NCI-H2196 (cell line): ENCODE measurements at regions not wholly inside any gene's neighbourhood (a gene's known extent, or its start where the extent isn't known, plus 50 kb on each side); places are given as distances from the start of the nearest gene placed in this dataset.
"Not testable (repeated sequence)": the region's sequence is repeated elsewhere in the genome, so short reads cannot be mapped to it uniquely, and the experiment has no call there.

Source experiments
- DNase-seq: peaks from one replicate; lab custom pipeline; 2025; ENCODE audit not compliant: unreplicated experiment; lab: John Stamatoyannopoulos, UW

- no peak for DNase-seq
Observed at GRCh38 chr7:69295977-69296376, 302.3 kb upstream of the AUTS2 start.

GRCh38 chr7:69301253-69301652 is 297.0 kb upstream of the AUTS2 start:
- DNase-seq = no peak

DNA sequence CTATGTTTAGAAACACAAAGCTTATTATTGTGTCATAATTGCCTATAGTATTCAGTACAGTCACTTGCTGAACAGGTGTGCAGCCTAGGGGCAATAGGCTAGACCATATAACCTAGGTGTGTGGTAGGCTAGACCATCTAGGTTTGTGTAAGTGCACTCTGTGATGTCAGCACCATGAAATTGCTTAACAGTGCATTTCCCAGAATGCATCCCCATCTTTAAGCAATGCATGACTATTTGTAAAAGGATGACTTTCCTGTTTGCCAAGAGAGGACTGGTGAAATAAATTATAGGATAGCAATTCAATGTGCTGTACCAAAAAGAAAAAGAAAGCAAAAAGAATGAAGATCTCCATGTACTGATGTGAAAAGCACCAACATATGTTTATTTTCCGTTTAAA is 288.7 kb upstream of the AUTS2 start:
- no peak for DNase-seq

- no peak for DNase-seq
Observed at GRCh38 chr7:69311489-69311888, 286.8 kb upstream of the AUTS2 start.

GRCh38 chr7:69313852-69314251 is 284.4 kb upstream of the AUTS2 start:
- DNase-seq = not testable (repeated sequence)

DNA sequence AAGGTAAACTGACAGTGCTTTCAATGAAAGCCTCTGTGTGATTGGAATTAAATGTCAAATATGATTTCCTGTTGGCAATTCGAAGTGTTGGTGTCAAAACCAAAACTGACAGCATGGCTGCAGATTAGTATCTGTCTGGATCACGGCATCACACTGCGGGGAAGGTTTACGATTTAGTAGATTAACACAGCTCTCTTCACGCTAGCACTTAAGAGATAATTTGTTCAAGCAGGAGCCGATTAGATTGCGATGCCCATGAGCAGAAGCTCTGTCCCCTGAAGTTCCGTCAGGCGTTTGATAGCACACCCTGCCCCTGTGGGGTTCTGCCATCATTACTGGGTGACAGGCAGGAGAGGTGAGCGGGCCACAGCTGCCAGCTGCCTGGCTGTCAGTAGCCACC is 279.5 kb upstream of the AUTS2 start:
- no peak for DNase-seq

- no peak for DNase-seq
Observed at GRCh38 chr7:69328516-69328915, 269.8 kb upstream of the AUTS2 start.

- DNase-seq = no peak
Observed at GRCh38 chr7:69334701-69335100, 263.6 kb upstream of the AUTS2 start.

DNA sequence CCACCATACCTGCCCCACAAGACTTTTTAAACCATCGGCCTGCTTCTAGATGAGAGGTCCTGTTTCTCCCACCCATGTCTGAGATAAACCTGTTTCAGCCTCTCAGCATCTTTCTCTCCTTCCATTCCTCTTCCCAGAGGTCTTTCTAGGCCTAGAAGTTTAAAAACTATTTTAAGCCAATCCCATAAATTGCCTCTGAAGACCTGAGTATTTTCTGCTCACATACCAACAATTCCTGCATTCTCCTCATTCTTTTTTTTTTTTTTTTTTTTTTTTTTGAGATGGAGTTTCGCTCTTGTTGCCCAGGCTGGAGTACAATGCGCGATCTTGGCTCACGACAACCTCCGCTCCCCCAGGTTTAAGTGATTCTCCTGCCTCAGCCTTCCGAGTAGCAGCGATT is 262.9 kb upstream of the AUTS2 start:
- DNase-seq = no peak

- no peak for DNase-seq
Observed at GRCh38 chr7:69336976-69337375, 261.3 kb upstream of the AUTS2 start.

DNA sequence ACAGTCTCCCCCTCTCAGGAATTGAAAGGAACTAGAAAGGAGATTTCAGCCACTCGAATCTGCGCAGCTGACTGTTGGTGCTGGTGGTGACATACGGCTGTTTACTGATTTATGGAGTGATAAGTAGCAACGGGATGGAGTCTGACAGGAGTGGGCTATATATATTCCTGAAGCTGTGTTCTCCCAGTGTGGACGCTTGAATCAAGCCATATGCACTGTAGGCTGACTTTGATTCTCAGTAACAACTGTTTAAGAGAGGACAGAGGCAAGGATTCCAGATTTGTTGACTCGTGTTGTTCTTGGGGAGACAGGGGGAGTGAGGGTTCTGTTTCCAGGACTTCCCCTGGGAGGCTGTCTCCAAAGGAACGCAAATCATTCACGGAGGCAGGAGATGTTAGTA is 260.1 kb upstream of the AUTS2 start:
- no peak for DNase-seq

DNA sequence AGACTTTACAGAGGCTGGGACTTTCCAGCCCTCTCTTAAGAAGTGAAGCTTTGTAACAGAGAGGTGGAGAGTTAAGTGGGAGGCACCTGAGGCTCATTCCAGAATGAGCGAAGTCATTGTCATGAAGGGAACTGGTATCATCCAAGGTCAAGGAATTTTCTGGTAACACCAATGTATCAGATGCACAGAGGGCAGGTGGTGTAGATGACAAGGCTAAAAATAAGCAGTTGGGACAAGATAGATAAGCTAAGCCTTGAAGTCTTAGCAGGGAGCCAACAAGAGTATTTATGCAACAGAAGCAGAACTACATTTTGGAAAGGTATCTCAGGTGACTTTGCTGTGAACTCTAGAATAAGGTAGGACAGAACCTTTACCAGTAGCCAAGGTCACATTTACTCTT is 257.0 kb upstream of the AUTS2 start:
- no peak for DNase-seq

GRCh38 chr7:69342154-69342884 is 256.0 kb upstream of the AUTS2 start:
- DNase-seq = no peak

DNA sequence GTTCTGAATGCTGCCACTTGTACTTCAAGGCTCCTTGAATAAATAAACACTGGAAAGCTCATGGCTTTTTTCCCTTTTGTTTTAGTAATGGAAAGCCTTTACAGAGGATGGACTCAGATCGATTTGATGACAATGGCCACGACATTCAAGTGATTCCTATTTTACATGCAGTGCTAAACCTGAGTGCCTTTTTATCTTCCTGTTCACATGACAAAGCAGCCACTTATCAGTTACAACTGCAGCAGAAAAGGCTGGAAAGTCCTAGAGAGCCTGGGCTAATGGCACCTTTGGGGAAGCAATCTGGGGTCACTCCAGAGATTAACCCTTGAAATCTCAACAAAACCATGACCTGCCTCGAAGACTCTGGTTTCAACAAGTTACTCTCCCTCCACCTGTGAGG is 249.0 kb upstream of the AUTS2 start:
- no peak for DNase-seq

DNA sequence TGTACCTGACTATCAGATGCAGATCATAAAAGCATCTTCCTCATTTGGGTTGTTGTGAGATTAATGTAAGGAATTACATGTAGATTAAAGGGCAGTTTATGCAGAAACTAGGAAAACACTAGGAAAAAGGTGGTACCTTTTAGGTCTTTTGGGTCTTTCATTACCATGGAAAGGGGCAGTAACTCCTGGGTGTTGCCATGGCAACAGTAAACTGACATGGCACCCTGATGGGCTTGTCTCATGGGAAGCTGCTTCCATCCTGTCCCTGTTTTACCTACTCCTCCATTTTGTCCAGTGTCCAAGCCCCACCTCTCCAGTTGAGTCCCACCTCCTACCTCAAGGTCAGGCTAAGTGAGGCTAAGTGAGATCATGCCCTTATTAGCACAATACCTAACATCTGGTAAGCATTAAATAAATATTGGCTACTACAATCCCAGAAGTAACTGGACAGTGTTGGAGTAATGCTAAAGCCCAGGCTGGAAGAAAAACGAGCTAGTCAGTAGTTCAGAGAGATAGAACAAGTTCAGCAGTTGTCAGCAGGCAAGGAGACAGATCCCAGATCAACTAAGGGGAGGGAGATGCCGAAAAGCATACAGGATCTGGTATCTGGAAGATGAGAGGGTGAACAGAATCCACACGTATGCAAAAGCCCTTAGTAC is 240.0 kb upstream of the AUTS2 start:
- DNase-seq = no peak

- DNase-seq = no peak
Observed at GRCh38 chr7:69359003-69359700, 239.1 kb upstream of the AUTS2 start.

GRCh38 chr7:69360913-69361312 is 237.4 kb upstream of the AUTS2 start:
- DNase-seq = no peak

GRCh38 chr7:69363136-69363535 is 235.1 kb upstream of the AUTS2 start:
- DNase-seq = no peak

DNA sequence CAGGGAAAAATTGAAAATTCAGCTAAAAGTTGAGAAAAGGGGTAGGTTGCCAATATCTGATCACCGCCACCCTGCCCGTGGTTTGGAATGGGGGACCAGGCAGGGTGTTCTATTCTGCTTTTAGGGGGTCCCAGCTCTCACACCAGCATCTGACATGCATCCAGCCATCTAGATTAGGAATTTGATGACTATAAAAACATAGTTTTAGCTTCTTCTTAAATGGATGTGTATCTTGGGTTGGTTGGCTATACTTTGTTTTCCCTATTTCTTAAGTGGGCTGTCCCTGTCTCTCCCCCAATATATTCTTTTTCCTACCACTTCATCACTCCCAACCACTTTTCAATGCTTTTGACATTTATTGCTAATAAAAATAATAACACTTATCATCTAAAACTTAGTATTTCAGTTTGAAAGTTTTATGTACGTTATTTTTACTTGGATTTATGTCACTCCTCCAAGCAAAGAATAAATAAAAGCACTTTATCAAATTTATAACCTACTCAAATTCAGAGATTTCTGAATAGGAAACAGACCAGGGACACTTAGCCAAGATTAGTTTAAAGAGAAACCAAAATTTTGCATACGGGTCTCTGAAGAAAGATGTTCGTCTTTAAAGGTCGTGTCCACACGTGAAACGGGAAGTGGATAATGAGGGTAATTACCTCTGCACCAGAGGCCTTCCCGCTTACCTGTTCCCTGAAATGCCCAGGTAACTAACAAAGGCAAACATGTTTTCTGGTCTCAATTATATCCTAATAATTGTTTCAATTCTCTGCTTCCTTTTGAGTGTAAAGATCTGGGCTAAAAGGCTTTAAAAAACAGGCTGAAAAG is 233.2 kb upstream of the AUTS2 start:
- no peak for DNase-seq

DNA sequence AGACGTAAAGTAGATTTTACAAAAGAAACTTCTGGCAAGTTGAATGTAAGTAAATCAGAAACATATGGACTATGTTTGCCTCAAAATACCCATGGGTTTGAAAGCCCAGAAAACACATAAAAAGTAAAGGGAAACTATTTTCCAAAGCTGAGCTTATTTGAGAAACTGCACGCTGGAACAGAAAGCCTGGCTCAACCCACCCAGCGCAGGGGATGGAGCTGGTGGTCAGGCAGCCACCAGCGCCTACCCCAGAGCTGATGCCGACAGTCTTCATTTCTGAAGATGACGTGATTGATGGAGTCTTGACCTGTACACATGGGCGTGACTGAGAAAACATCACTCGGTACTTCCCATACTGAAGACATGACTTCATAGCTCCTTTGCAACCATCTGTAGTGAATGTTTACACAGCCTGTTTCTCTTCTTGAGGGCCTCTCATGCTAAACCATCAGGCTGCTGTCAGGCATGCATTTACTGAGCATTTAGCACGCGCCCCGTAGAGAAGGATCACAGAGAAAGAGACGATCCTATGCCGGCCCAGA is 232.6 kb upstream of the AUTS2 start:
- DNase-seq = no peak

- no peak for DNase-seq
Observed at GRCh38 chr7:69367780-69368179, 230.5 kb upstream of the AUTS2 start.
